ENCODE measurements at regions not wholly inside any gene's neighbourhood (a gene's known extent, or its start where the extent isn't known, plus 50 kb on each side); places are given as distances from the start of the nearest gene placed in this dataset.

DNA sequence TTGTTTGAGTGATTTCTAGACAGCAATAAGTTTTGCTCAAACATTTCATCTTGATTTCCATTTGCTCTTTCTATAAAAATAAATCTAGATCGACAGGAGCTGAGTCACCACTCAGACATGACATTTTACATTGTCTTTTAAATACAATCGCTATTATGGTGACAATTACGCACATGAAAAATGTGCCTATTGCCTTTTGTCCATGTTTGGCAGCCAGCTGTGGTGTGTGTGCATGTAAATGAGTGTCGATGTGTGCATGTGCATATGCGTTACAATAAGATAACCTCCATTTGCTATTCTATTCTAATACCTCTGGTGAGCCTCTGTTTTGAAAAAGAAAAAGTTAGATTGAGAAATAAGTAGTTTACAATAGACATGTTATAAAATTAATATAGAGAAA is 89.7 kb upstream of the GRM7 start:
- no peak overlapping the region for H3K27ac ChIP-seq
- TF ChIP-seq, protein P1, sequence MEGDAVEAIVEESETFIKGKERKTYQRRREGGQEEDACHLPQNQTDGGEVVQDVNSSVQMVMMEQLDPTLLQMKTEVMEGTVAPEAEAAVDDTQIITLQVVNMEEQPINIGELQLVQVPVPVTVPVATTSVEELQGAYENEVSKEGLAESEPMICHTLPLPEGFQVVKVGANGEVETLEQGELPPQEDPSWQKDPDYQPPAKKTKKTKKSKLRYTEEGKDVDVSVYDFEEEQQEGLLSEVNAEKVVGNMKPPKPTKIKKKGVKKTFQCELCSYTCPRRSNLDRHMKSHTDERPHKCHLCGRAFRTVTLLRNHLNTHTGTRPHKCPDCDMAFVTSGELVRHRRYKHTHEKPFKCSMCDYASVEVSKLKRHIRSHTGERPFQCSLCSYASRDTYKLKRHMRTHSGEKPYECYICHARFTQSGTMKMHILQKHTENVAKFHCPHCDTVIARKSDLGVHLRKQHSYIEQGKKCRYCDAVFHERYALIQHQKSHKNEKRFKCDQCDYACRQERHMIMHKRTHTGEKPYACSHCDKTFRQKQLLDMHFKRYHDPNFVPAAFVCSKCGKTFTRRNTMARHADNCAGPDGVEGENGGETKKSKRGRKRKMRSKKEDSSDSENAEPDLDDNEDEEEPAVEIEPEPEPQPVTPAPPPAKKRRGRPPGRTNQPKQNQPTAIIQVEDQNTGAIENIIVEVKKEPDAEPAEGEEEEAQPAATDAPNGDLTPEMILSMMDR (IDR thresholded peaks at IDR 0.05), result no peak
- H3K4me3 ChIP-seq, result no peak overlapping the region
- no peak for DNase-seq (ENCODE audit: low spot score)

- DNase-seq (ENCODE audit: low spot score), result no peak
- H3K4me3 ChIP-seq, result no peak overlapping the region
- no peak overlapping the region for H3K27ac ChIP-seq
- TF ChIP-seq, protein P1 (IDR thresholded peaks at IDR 0.05), result no peak
Measured at GRCh38 chr3:6779140-6779539, 81.8 kb upstream of the GRM7 start.

DNA sequence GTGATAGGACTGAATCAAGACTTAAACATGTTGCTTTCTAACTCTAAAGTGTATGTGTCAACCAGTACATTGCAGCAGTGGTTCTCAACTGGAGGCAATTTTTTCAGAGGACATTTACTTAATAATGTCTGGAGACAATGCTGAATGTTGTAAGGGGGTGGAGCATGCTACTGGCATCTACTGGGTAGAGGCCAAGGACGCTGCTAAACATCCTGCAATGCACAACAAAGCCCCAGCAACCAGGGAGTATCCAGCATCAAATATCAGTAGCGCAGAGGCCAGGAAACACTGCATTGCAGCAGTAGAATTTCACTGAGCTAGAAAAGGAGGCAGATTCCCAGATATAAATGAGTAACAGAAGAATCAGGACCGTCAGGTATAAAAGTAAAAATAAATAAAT is 79.8 kb upstream of the GRM7 start:
- no peak overlapping the region for H3K27ac ChIP-seq
- H3K4me3 ChIP-seq, result no peak overlapping the region
- DNase-seq (ENCODE audit: low spot score), result no peak
- TF ChIP-seq, protein P1 (IDR thresholded peaks at IDR 0.05), result no peak

DNA sequence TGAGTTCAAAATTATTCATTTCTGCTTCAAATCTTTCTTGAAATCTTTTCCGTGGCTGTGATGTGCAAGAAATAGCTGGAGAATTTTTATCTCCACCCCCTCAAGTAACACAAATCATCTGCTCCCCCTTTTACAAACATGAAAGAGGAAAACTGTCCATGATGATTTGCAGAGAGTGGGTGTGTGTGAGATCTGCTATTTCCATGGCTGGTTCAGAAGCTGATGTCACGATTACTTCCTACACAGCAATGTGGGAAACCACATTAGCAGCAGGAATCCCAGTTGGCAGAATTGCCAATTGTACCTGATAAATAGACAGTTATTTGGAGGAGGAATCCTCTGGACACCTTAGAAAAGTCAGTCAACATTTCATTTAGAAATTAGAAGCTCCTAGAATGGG is 75.2 kb upstream of the GRM7 start:
- TF ChIP-seq, protein P1 (IDR thresholded peaks at IDR 0.05), result no peak
- no peak overlapping the region for H3K27ac ChIP-seq
- DNase-seq (ENCODE audit: low spot score), result no peak
- H3K4me3 ChIP-seq, result no peak overlapping the region

GRCh38 chr3:6791161-6791560 is 69.8 kb upstream of the GRM7 start:
- TF ChIP-seq, protein P1 (IDR thresholded peaks at IDR 0.05), result no peak
- Histone ChIP-seq H3K4me3 (no peak overlapping the region), H3K27ac (no peak overlapping the region)
- no peak for DNase-seq (ENCODE audit: low spot score)

- H3K27ac ChIP-seq, result no peak overlapping the region
- H3K4me3 ChIP-seq, result no peak overlapping the region
- TF ChIP-seq, protein P1 (IDR thresholded peaks at IDR 0.05), result peak; percentile 26
- DNase-seq (ENCODE audit: low spot score), result no peak
Measured at GRCh38 chr3:6799264-6799915, 61.5 kb upstream of the GRM7 start.

GRCh38 chr3:6803619-6804018 is 57.3 kb upstream of the GRM7 start:
- TF ChIP-seq, protein P1 (IDR thresholded peaks at IDR 0.05), result no peak
- DNase-seq (ENCODE audit: low spot score), result no peak

More at GRCh38 chr3:6803619-6804018, 57.3 kb upstream of the GRM7 start:
- Histone ChIP-seq H3K27ac (no peak overlapping the region), H3K4me3 (no peak overlapping the region)

All from coronary artery (tissue), 2 donors.